ENCODE measurements at regions not wholly inside any gene's neighbourhood (a gene's known extent, or its start where the extent isn't known, plus 50 kb on each side); places are given as distances from the start of the nearest gene placed in this dataset.

DNA sequence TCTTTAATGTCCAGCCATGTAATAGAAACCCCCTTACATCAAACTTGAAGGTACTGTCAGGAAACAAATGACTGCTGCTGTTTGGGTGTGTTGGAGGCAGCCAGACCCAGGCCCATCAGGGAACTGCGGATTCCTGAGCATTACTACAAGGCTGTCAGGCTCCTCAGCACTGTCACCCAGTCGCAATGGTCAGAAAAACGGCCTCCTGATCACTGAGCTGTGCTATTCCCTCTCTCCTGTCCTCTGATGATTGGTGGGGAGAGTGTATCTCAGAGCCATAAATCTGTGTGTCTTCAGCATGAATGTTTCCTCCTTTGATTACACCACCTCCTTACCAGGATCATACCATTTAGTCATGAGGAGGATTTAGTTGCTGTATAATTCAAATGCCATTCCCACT is 135.2 kb upstream of the GADL1 start:
- in situ Hi-C loops (cut with HindIII; ENCODE audit: extremely low pct_ligation_motif_present, low pct_unique_long_range_greater_than_20kb) (no loop called here), intact Hi-C loops (cut with micrococcal nuclease; ENCODE audit: unreplicated experiment) (no loop called here)
- no peak overlapping the region for H3K27ac ChIP-seq (ENCODE audit: extremely low read length, insufficient read depth, low read length)
- no peak for TF ChIP-seq CREM (IDR thresholded peaks at IDR 0.05)
- TF ChIP-seq CREM (CRISPR knock-in tag; IDR thresholded peaks at IDR 0.05): no peak
- TF ChIP-seq ZNF138 (CRISPR knock-in tag; IDR thresholded peaks at IDR 0.05; ENCODE audit: low read depth): no peak
- TF ChIP-seq ETV6 (CRISPR knock-in tag; conservative IDR thresholded peaks at IDR 0.05): no peak
- no peak for TF ChIP-seq ZNF18 (CRISPR knock-in tag; IDR thresholded peaks at IDR 0.05; ENCODE audit: insufficient replicate concordance)
- TF ChIP-seq NRL (CRISPR knock-in tag; IDR thresholded peaks at IDR 0.05; ENCODE audit: borderline replicate concordance): no peak
- ChIA-PET POLR2A (no interaction called here), CTCF (ENCODE audit: low intra/inter-chr PET ratio, low total read pairs) (no interaction called here)
- ATAC-seq (no peak), DNase-seq (ENCODE audit: low spot score) (no peak), FAIRE-seq (no peak)
- BruUV-seq (replicated peaks): no TSS peak
- H3K4me2 ChIP-seq (ENCODE audit: low read depth, low read length): no peak overlapping the region
- H3K79me2 ChIP-seq (ENCODE audit: insufficient read depth, low read length): no peaks in the 10 kb centered on the region
- H3K27me3 ChIP-seq (ENCODE audit: control insufficient read depth in 1 of 2, insufficient read depth in 2 of 2, low read length in 2 of 2): no peaks in the 10 kb centered on the region
- H3K4me1 ChIP-seq (ENCODE audit: insufficient read depth, low read length): no peaks in the 10 kb centered on the region
- no peaks in the 10 kb centered on the region for H3K36me3 ChIP-seq (replicated peaks in 1 of 2; ENCODE audit: control insufficient read depth in 1 of 2, insufficient read depth in 2 of 2, low read length in 2 of 2)
- H4K20me1 ChIP-seq (ENCODE audit: insufficient read depth, low read length): no peaks in the 10 kb centered on the region
- H3K9ac ChIP-seq (ENCODE audit: insufficient read depth, low read depth, low read length): no peak overlapping the region
- peaks cover 10% of the 10 kb centered on the region; the same call in 1 of the 2 replicates for H3K9me3 ChIP-seq (ENCODE audit: low read length)
- 6% methylated on average over 3 of the region's 3 CpGs for WGBS (ENCODE audit: low lambda C conversion rate)
- H3K4me3 ChIP-seq (replicated peaks in 1 of 3; ENCODE audit: insufficient read depth in 1 of 3, low read depth in 2 of 3, low read length in 3 of 3): no peak overlapping the region
- H2AFZ ChIP-seq (ENCODE audit: low read length): no peak overlapping the region

DNA sequence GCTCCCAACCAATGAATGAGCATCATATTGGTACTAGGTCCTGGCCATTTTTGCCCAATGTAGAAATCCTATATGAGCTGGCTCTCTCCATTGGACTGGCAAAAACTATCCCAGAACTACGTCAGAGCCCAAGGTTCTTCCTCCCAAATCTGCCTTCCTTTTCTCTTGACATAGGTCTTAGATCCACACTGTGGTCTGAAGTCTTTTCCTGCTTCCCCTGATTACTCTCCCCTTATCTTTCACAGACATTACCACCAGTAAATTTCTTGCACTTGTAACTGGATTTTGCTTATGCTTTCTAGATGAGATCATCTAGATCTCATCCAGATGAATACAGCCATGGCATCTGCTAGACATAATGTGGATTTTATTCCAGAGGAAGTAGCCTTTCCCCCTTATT is 141.2 kb upstream of the GADL1 start:
- Histone ChIP-seq H4K20me1 (ENCODE audit: insufficient read depth, low read length) (no peaks in the 10 kb centered on the region), H3K9ac (ENCODE audit: insufficient read depth, low read depth, low read length) (no peak overlapping the region), H3K79me2 (ENCODE audit: insufficient read depth, low read length) (no peaks in the 10 kb centered on the region), H3K4me1 (ENCODE audit: insufficient read depth, low read length) (no peaks in the 10 kb centered on the region), H3K9me3 (ENCODE audit: low read length) (no peaks in the 10 kb centered on the region), H3K4me3 (replicated peaks in 1 of 3; ENCODE audit: insufficient read depth in 1 of 3, low read depth in 2 of 3, low read length in 3 of 3) (no peak overlapping the region), H3K4me2 (ENCODE audit: low read depth, low read length) (no peak overlapping the region), H3K36me3 (replicated peaks in 1 of 2; ENCODE audit: control insufficient read depth in 1 of 2, insufficient read depth in 2 of 2, low read length in 2 of 2) (no peaks in the 10 kb centered on the region), H2AFZ (ENCODE audit: low read length) (no peak overlapping the region), H3K27ac (ENCODE audit: extremely low read length, insufficient read depth, low read length) (no peak overlapping the region), H3K27me3 (ENCODE audit: control insufficient read depth in 1 of 2, insufficient read depth in 2 of 2, low read length in 2 of 2) (no peaks in the 10 kb centered on the region)
- BruUV-seq (replicated peaks): no TSS peak
- intact Hi-C loops (cut with micrococcal nuclease; ENCODE audit: unreplicated experiment) (no loop called here), in situ Hi-C loops (cut with HindIII; ENCODE audit: extremely low pct_ligation_motif_present, low pct_unique_long_range_greater_than_20kb) (no loop called here)
- ChIA-PET CTCF (ENCODE audit: low intra/inter-chr PET ratio, low total read pairs) (no interaction called here), POLR2A (no interaction called here)
- TF ChIP-seq, protein P1, sequence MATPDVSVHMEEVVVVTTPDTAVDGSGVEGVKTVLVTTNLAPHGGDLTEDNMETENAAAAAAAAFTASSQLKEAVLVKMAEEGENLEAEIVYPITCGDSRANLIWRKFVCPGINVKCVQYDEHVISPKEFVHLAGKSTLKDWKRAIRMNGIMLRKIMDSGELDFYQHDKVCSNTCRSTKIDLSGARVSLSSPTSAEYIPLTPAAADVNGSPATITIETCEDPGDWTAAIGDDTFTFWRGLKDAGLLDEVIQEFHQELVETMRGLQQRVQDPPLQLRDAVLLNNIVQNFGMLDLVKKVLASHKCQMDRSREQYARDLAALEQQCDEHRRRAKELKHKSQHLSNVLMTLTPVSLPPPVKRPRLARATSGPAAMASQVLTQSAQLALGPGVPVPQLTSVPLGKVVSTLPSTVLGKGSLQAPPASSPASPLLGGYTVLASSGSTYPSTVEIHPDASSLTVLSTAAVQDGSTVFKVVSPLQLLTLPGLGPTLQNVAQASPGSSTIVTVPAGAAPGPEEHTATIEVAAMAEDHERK (CRISPR knock-in tag; IDR thresholded peaks at IDR 0.05; ENCODE audit: low read depth): no peak
- TF ChIP-seq, protein P2, sequence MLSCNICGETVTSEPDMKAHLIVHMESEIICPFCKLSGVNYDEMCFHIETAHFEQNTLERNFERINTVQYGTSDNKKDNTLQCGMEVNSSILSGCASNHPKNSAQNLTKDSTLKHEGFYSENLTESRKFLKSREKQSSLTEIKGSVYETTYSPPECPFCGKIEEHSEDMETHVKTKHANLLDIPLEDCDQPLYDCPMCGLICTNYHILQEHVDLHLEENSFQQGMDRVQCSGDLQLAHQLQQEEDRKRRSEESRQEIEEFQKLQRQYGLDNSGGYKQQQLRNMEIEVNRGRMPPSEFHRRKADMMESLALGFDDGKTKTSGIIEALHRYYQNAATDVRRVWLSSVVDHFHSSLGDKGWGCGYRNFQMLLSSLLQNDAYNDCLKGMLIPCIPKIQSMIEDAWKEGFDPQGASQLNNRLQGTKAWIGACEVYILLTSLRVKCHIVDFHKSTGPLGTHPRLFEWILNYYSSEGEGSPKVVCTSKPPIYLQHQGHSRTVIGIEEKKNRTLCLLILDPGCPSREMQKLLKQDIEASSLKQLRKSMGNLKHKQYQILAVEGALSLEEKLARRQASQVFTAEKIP (CRISPR knock-in tag; IDR thresholded peaks at IDR 0.05; ENCODE audit: borderline replicate concordance): no peak
- FAIRE-seq: no peak
- no peak for DNase-seq (ENCODE audit: low spot score)
- no peak for ATAC-seq
- 6% methylated on average over 1 of the region's 1 CpG for WGBS (ENCODE audit: low lambda C conversion rate)

Data from HepG2 (cell line).